22Rv1 (cell line): ENCODE measurements at regions not wholly inside any gene's neighbourhood (a gene's known extent, or its start where the extent isn't known, plus 50 kb on each side); places are given as distances from the start of the nearest gene placed in this dataset.

Experiments
- ZFX ChIP-seq: fragments of 450-650 bp; IDR thresholded peaks from 2 replicates; pipeline ENCODE4 v1.6.1; 2017; ENCODE audit warnings: antibody characterized with exemption, borderline replicate concordance
- TF ChIP-seq, protein P1 (sequence below): fragments of 450-650 bp; IDR thresholded peaks from 2 replicates; pipeline ENCODE4 v1.5.1; 2017; ENCODE audit warnings: mild to moderate bottlenecking

- no peak for TF ChIP-seq ZFX
- TF ChIP-seq, protein P1, sequence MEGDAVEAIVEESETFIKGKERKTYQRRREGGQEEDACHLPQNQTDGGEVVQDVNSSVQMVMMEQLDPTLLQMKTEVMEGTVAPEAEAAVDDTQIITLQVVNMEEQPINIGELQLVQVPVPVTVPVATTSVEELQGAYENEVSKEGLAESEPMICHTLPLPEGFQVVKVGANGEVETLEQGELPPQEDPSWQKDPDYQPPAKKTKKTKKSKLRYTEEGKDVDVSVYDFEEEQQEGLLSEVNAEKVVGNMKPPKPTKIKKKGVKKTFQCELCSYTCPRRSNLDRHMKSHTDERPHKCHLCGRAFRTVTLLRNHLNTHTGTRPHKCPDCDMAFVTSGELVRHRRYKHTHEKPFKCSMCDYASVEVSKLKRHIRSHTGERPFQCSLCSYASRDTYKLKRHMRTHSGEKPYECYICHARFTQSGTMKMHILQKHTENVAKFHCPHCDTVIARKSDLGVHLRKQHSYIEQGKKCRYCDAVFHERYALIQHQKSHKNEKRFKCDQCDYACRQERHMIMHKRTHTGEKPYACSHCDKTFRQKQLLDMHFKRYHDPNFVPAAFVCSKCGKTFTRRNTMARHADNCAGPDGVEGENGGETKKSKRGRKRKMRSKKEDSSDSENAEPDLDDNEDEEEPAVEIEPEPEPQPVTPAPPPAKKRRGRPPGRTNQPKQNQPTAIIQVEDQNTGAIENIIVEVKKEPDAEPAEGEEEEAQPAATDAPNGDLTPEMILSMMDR = no peak
Observed at GRCh38 chr16:64158941-64159588, 962.8 kb downstream of the CDH11 start.
